Suprapubic skin (tissue), 4 donors: ENCODE measurements at regions not wholly inside any gene's neighbourhood (a gene's known extent, or its start where the extent isn't known, plus 50 kb on each side); places are given as distances from the start of the nearest gene placed in this dataset.

Experiments
- EP300 ChIP-seq: sonication (generic); formaldehyde crosslinking; IDR thresholded peaks from one replicate; pipeline ENCODE4 v1.6.1; 2017; ENCODE audit warnings: antibody characterized with exemption
- POLR2A ChIP-seq, 2 donors: fragments of 450-650 bp; IDR thresholded peaks; one replicate each; pipeline ENCODE4 v1.6.1; 2017; ENCODE audit warnings: antibody characterized with exemption in 2 of 2, mild to moderate bottlenecking in 2 of 2, moderate library complexity in 2 of 2
- POLR2AphosphoS5 ChIP-seq, 3 donors: sonication (generic); formaldehyde crosslinking; IDR thresholded peaks; one replicate each; pipeline ENCODE4 v1.6.1; 2017; ENCODE audit warnings: antibody characterized with exemption in 3 of 3
- TF ChIP-seq, protein P1 (sequence below), 2 donors: fragments of 200-600 bp in 1 of 2; fragments of 450-650 bp in 1 of 2; sonication (generic) in 1 of 2; IDR thresholded peaks; one replicate each; pipeline ENCODE4 v1.5.1; 2016 to 2019; ENCODE audit warnings: antibody characterized with exemption in 2 of 2, mild to moderate bottlenecking in 1 of 2, moderate library complexity in 1 of 2

DNA sequence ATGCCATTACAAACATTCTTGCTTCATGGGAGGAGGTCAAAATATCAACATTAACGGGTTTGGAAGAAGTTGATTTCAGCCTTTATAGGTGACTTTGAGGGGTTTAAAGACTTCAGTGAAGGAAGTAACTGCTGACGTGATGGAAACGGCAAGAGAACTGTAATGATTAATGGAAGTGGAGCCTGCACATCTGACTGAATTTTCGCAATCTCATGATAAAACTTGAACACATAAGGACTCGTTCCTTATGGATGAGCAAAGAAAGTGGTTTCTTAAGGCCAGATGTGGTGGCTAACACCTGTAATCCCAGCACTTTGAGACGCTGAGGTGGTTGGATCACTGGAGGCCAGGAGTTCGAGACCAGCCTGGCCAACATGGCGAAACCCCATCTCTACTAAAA is 226.1 kb downstream of the BCAS1 start:
- TF ChIP-seq EP300 (no peak), POLR2A (IDR thresholded peaks at IDR 0.05) (no peak), POLR2AphosphoS5 (IDR thresholded peaks at IDR 0.05) (no peak)
- TF ChIP-seq, protein P1, sequence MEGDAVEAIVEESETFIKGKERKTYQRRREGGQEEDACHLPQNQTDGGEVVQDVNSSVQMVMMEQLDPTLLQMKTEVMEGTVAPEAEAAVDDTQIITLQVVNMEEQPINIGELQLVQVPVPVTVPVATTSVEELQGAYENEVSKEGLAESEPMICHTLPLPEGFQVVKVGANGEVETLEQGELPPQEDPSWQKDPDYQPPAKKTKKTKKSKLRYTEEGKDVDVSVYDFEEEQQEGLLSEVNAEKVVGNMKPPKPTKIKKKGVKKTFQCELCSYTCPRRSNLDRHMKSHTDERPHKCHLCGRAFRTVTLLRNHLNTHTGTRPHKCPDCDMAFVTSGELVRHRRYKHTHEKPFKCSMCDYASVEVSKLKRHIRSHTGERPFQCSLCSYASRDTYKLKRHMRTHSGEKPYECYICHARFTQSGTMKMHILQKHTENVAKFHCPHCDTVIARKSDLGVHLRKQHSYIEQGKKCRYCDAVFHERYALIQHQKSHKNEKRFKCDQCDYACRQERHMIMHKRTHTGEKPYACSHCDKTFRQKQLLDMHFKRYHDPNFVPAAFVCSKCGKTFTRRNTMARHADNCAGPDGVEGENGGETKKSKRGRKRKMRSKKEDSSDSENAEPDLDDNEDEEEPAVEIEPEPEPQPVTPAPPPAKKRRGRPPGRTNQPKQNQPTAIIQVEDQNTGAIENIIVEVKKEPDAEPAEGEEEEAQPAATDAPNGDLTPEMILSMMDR (IDR thresholded peaks at IDR 0.05), result no peak
